GM12878 (cell line): ENCODE measurements at regions not wholly inside any gene's neighbourhood (a gene's known extent, or its start where the extent isn't known, plus 50 kb on each side); places are given as distances from the start of the nearest gene placed in this dataset.

Source experiments
- ATAC-seq: fragments of 200-7000 bp; cut with Tn5 transposase; 3 replicates; pipeline ENCODE4 v1.9.1; 2020; ENCODE audit warnings: mild to moderate bottlenecking, moderate library complexity
- BruUV-seq: library from RNA; stranded (reverse); fragments of 400-500 nt; replicated peaks from 2 replicates; lab custom pipeline; 2021; lab: Mats Ljungman, UMichigan
- CTCF ChIA-PET: fragments of 300-600 bp; sonication (Branson Sonifier 250); formaldehyde crosslinking; extraction: SDS; loops from one replicate; lab custom pipeline; 2021; ENCODE audit warnings: inconsistent platforms; lab: Yijun Ruan, JAX
- POLR2A ChIA-PET: fragments of 350-600 bp; formaldehyde crosslinking; extraction: SDS; loops from one replicate; lab custom pipeline; 2021; ENCODE audit warnings: inconsistent platforms; lab: Charles Lee
- RAD21 ChIA-PET: fragments of 300-600 bp; sonication (Branson Sonifier 250); formaldehyde crosslinking; loops from one replicate; lab custom pipeline; 2023; ENCODE audit warnings: antibody characterized with exemption; ENCODE audit not compliant: unreplicated experiment; lab: Charles Lee
- SMC1A ChIA-PET: fragments of 300-600 bp; sonication (Branson Sonifier 250); formaldehyde crosslinking; loops from one replicate; lab custom pipeline; 2023; ENCODE audit not compliant: unreplicated experiment, uncharacterized antibody; lab: Charles Lee
- DNase-seq: peaks from one replicate; pipeline ENCODE4 v3.0.0-alpha.2; 2011; ENCODE audit warnings: low read depth, low spot score
- FAIRE-seq: peaks from 3 replicates; lab custom pipeline; 2011; peaks lifted over from hg19 to GRCh38; lab: Jason Lieb, UNC
- H2AFZ ChIP-seq: 2 replicates; pipeline ENCODE4 v1.6.0; 2011; ENCODE audit warnings: low read depth, low read length, control low read depth; ENCODE audit not compliant: control insufficient read depth
- H3K27ac ChIP-seq: 2 replicates; pipeline ENCODE4 v1.5.1; 2011; ENCODE audit warnings: control low read depth; ENCODE audit not compliant: control insufficient read depth, insufficient read depth
- H3K27me3 ChIP-seq, 2 experiments: replicated peaks in 1 of 2; 2 replicates each; pipeline versions ENCODE4 v1.6.0 to v1.6.1; 2011; ENCODE audit warnings: low read length in 1 of 2; ENCODE audit not compliant: control insufficient read depth in 2 of 2, insufficient read depth in 2 of 2
- H3K36me3 ChIP-seq, 2 experiments: 2 replicates each; pipeline ENCODE4 v1.5.1; 2011; ENCODE audit warnings: low read length in 1 of 2; ENCODE audit not compliant: control insufficient read depth in 2 of 2, insufficient read depth in 2 of 2
- H3K4me1 ChIP-seq: 2 replicates; pipeline ENCODE4 v1.6.1; 2011; ENCODE audit warnings: mild to moderate bottlenecking, low read length, moderate library complexity, mixed read lengths; ENCODE audit not compliant: control insufficient read depth, insufficient read depth
- H3K4me2 ChIP-seq: 2 replicates; pipeline ENCODE4 v1.6.0; 2011; ENCODE audit warnings: control low read depth; ENCODE audit not compliant: control insufficient read depth, insufficient read depth
- H3K4me3 ChIP-seq: fragments of 200-600 bp; sonication (generic); 2 replicates; pipeline ENCODE4 v1.5.1; 2016
- H3K79me2 ChIP-seq: 2 replicates; pipeline ENCODE4 v1.6.0; 2011; ENCODE audit warnings: low read length; ENCODE audit not compliant: control insufficient read depth, insufficient read depth
- H3K9ac ChIP-seq: 2 replicates; pipeline ENCODE4 v1.8.0; 2011; ENCODE audit warnings: low read length, control low read depth, mixed read lengths; ENCODE audit not compliant: control insufficient read depth, insufficient read depth
- H3K9me3 ChIP-seq: replicated peaks from 3 replicates; pipeline ENCODE4 v1.5.1; 2011; ENCODE audit warnings: mild to moderate bottlenecking, low read length; ENCODE audit not compliant: control insufficient read depth, insufficient read depth
- H4K20me1 ChIP-seq: 2 replicates; pipeline ENCODE4 v1.6.0; 2011; ENCODE audit not compliant: control insufficient read depth, insufficient read depth
- KDM1A ChIP-seq: fragments of 200-600 bp; sonication (generic); IDR thresholded peaks from 2 replicates; pipeline ENCODE4 v1.6.1; 2016; ENCODE audit warnings: borderline replicate concordance
- KLF5 ChIP-seq: fragments of 450-650 bp; IDR thresholded peaks from 2 replicates; pipeline ENCODE4 v1.6.1; 2014; ENCODE audit warnings: mild to moderate bottlenecking; ENCODE audit not compliant: partially characterized antibody
- MAX ChIP-seq: IDR thresholded peaks from 2 replicates; pipeline ENCODE4 v1.6.1; 2012; ENCODE audit warnings: low read depth, low read length, improper control_type of control experiment
- PML ChIP-seq: IDR thresholded peaks from 2 replicates; pipeline ENCODE4 v1.6.1; 2012; ENCODE audit warnings: low read length, inconsistent platforms
- POLR2AphosphoS5 ChIP-seq: IDR thresholded peaks from 2 replicates; pipeline ENCODE4 v1.6.1; 2011; ENCODE audit warnings: mild to moderate bottlenecking, low read length, inconsistent platforms
- RB1 ChIP-seq: fragments of 450-650 bp; formaldehyde crosslinking; IDR thresholded peaks from 2 replicates; pipeline ENCODE4 v1.6.1; 2017; ENCODE audit warnings: mild to moderate bottlenecking, borderline replicate concordance
- SIN3A ChIP-seq: IDR thresholded peaks from 2 replicates; pipeline ENCODE4 v1.6.1; 2012; ENCODE audit warnings: low read depth, low read length, improper control_type of control experiment
- SMAD5 ChIP-seq: IDR thresholded peaks from 2 replicates; pipeline ENCODE4 v1.6.1; 2016; ENCODE audit warnings: antibody characterized with exemption, low read depth
- TCF3 ChIP-seq: IDR thresholded peaks from 2 replicates; pipeline ENCODE4 v1.6.1; 2012; ENCODE audit warnings: low read depth, mild to moderate bottlenecking, low read length, borderline replicate concordance; ENCODE audit not compliant: insufficient read depth
- WGBS: methylation state at CpG from one replicate; pipeline ENCODE4 v1.1.6; 2016; ENCODE audit warnings: low lambda C conversion rate; ENCODE audit not compliant: insufficient replicate concordance, insufficient coverage; ENCODE audit errors: missing lambda C conversion rate; 5-methylcytosine and 5-hydroxymethylcytosine counted together
- in situ Hi-C: fragments of 300-500 bp; cut with MboI; formaldehyde crosslinking; loops from 9 replicates; pipeline ENCODE4 v1.14.3; 2018; ENCODE audit warnings: mixed read lengths
- intact Hi-C: fragments of 100-400 bp; cut with micrococcal nuclease; formaldehyde crosslinking; loops from one replicate; pipeline ENCODE4 v1.14.2; 2022; ENCODE audit not compliant: unreplicated experiment

- H3K4me2 ChIP-seq, result no peak overlapping the region
- no peaks in the 10 kb centered on the region for H3K79me2 ChIP-seq
- H3K36me3 ChIP-seq, result no peaks in the 10 kb centered on the region
- no TSS peak for BruUV-seq
- no peak overlapping the region for H2AFZ ChIP-seq
- no peak overlapping the region for H3K27ac ChIP-seq
- DNase-seq (no peak), ATAC-seq (no peak), FAIRE-seq (no peak)
- ChIA-PET CTCF (no interaction called here), POLR2A (no interaction called here), SMC1A (no interaction called here), RAD21 (no interaction called here)
- no peaks in the 10 kb centered on the region for H3K27me3 ChIP-seq
- H3K9me3 ChIP-seq, result no peaks in the 10 kb centered on the region; the same call in 2 of the 3 replicates
- intact Hi-C loops (no loop called here), in situ Hi-C loops (no loop called here)
- H3K9ac ChIP-seq, result no peak overlapping the region
- H4K20me1 ChIP-seq, result no peaks in the 10 kb centered on the region
- WGBS, result 1% methylated on average over 7 of the region's 7 CpGs
- no peak overlapping the region for H3K4me3 ChIP-seq
- no peak for TF ChIP-seq KLF5
- no peak for TF ChIP-seq KDM1A
- no peak for TF ChIP-seq TCF3
- TF ChIP-seq SIN3A, result no peak
- no peak for TF ChIP-seq RB1
- no peak for TF ChIP-seq PML
- no peak for TF ChIP-seq MAX
- TF ChIP-seq POLR2AphosphoS5, result no peak
- TF ChIP-seq SMAD5, result no peak
- no peaks in the 10 kb centered on the region for H3K4me1 ChIP-seq
Observed at GRCh38 chr22:48223488-48224190, 1461.2 kb downstream of the TBC1D22A start.
